NCI-H2171 treated with DMSO at 0.1 percent for 48 hours (cell line): ENCODE measurements at regions not wholly inside any gene's neighbourhood (a gene's known extent, or its start where the extent isn't known, plus 50 kb on each side); places are given as distances from the start of the nearest gene placed in this dataset.
A peak's percentile ranks its signal among the peaks of the same experiment; 100 is the strongest.
"Not testable (repeated sequence)": the region's sequence is repeated elsewhere in the genome, so short reads cannot be mapped to it uniquely, and the experiment has no call there.

Source experiments
- DNase-seq: peaks from one replicate; lab custom pipeline; 2025; lab: John Stamatoyannopoulos, UW

DNA sequence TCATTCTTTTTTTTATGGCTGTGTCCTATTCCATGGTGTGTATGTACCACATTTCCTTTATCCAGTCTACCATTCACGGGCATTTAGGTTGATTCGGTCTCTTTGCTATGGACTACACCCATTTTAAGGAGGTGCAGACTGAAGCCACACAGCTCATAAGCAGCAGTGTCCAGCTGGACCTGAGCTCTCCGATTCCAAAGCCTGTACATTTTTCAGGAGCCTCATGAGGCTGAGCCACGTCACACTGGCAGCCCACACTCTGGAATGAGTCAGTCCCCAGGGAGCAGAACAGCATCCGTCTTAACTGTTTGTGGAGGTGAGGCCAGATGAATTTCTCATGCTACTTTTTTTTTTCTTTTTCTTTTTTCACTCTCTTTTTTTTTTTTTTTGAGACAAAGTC lies 116.1 kb downstream of the C16orf95 start:
- DNase-seq, result peak; percentile 67

- no peak for DNase-seq
These were observed 115.4 kb downstream of the C16orf95 start for GRCh38 chr16:87201790-87202189.

GRCh38 chr16:87202346-87202745 lies 114.8 kb downstream of the C16orf95 start:
- no peak for DNase-seq

- no peak for DNase-seq
These were observed 114.0 kb downstream of the C16orf95 start for GRCh38 chr16:87203060-87203656.

GRCh38 chr16:87206646-87207451 lies 110.3 kb downstream of the C16orf95 start:
- DNase-seq, result no peak

GRCh38 chr16:87207509-87207908 lies 109.7 kb downstream of the C16orf95 start:
- no peak for DNase-seq

- no peak for DNase-seq
These were observed 109.2 kb downstream of the C16orf95 start for GRCh38 chr16:87207965-87208364.

DNA sequence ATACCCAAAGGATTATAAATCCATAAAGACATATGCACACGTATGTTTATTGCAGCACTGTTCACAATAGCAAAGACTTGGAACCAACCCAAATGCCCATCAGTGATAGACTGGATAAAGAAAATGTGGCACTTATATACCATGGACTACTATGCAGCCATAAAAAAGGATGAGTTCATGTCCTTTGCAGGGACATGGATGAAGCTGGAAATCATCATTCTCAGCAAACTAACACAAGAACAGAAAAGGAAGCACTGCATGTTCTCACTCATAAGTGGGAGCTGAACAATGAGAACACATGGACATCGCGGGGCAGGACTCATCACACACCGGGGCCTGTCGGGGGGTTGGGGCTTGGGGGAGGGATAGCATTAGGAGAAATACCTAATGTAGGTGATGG lies 108.2 kb downstream of the C16orf95 start:
- not testable (repeated sequence) for DNase-seq

GRCh38 chr16:87209808-87210512 lies 107.2 kb downstream of the C16orf95 start:
- DNase-seq, result no peak

DNA sequence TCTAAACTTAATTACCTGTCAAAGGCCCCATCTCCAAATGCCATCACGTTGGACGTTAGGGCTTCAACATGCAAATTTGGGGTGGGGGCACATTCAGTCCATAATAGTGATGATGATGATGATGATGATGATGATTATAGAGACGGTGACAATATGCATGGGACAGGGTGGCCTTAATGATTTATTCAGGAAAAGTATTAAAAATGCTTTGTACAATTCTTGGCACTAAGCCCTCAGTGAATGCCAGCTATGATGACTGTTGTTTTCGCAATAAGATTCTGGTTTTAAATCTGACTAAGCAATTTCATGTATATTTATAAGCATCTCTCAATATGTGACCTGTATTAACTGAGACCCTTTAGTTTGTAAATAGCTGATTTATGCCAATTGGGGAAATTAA lies 106.3 kb downstream of the C16orf95 start:
- DNase-seq, result no peak

GRCh38 chr16:87212026-87212425 lies 105.2 kb downstream of the C16orf95 start:
- no peak for DNase-seq

- no peak for DNase-seq
These were observed 103.7 kb downstream of the C16orf95 start for GRCh38 chr16:87213536-87213935.

- no peak for DNase-seq
These were observed 100.9 kb downstream of the C16orf95 start for GRCh38 chr16:87216148-87216840.

DNA sequence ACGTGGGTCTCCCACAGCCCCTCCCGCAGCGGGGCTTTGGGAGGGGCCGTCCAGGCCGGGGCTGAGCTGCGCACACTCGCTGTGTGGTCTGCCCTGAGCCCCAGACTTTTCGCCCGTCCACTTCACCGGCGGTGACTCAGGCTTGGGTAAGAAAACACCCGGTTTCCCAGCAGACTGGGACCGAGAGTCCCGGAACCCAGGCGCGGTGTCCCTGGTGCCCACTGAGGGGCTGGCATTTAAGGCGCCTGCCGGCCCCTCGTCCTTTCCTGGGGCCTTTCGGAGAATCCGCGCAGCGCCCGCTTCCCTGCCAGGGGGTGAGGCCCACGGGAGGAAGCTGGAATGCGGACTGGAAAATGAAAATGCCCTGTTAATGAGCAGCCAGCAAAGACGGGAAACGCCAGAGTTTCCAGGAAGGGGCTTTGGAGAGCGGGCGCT lies 100.3 kb downstream of the C16orf95 start:
- no peak for DNase-seq

DNA sequence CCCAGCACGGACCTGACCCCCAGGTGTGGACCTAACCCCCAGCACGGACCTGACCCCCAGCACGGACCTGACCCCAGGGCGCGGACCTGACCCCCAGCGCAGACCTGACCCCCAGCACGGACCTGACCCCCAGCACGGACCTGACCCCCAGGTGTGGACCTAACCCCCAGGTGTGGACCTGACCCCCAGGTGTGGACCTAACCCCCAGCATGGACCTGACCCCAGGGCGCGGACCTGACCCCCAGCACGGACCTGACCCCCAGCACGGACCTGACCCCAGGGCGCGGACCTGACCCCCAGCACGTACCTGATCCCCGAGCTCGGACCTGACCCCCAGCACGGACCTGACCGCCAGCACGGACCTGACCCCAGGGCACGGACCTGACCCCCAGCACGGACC lies 99.4 kb downstream of the C16orf95 start:
- DNase-seq, result not testable (repeated sequence)

DNA sequence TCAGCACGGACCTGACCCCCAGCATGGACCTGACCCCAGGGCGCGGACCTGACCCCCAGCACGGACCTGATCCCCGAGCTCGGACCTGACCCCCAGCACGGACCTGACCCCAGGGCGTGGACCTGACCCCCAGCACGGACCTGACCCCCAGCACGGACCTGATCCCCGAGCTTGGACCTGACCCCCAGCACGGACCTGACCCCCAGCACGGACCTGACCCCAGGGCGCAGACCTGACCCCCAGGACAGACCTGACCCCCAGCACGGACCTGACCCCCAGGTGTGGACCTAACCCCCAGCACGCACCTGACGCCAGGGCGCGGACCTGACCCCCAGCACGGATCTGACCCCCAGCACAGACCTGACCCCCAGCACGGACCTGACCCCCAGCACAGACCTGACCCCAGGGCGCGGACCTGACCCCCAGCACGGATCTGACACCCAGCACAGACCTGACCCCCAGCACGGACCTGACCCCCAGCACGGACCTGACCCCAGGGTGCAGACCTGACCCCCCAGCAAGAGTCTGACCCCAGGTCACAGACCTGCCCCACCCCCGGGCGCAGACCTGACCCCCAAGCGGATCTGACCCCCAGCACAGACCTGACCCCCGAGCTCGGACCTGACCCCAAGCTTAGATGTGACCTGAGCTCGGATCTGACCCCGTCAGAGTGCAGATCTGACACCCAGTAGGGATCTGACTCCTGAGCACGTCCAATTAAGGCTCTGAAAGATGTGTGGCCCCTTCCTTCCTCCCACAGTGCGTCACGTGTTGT lies 98.7 kb downstream of the C16orf95 start:
- no peak for DNase-seq

GRCh38 chr16:87219287-87219909 lies 97.8 kb downstream of the C16orf95 start:
- DNase-seq, result no peak

DNA sequence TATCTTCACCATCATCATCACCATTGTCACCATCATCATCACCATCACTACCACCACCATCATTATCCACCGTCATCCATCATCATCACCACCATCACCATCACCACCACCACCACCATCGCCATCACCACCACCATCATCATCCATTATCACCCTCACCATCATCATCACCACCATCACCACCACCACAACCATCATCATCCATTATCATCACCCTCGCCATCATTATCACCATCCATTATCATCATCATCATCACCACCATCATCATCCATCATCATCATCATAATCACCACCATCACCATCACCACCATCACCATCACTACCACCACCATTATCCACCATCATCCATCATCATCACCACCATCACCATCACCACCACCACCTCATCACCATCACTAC lies 95.6 kb downstream of the C16orf95 start:
- DNase-seq, result no peak

- DNase-seq, result no peak
These were observed 94.9 kb downstream of the C16orf95 start for GRCh38 chr16:87222335-87222734.

DNA sequence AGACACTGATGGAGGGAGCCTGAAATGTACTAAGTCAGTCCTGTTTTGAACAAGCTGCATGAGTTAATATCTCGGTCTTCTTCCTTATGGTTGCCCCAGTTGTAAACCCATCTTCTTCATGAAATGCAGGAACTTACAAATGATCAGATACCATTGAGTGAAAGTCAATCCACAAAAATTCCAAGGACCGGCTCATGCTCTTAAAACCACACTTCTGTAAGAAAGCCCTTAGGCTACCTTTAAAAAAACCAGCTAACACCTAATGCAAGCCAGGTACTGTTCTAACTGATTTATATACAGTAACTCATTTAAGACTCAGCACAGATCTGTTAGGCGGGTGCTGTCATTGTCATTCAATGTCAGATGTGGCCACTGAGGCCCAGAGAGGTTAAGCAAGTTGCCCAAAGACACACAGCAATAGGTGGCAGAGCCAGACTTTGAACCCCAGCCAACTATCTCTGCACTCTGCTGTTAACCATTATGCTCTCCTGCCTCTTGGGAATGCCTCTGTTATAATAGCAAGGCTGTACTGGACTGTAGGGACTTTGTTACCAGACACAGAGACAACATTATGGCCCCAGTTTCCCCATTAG lies 93.4 kb downstream of the C16orf95 start:
- no peak for DNase-seq

GRCh38 chr16:87226926-87227295 lies 90.3 kb downstream of the C16orf95 start:
- DNase-seq, result no peak
